ENCODE measurements at regions not wholly inside any gene's neighbourhood (a gene's known extent, or its start where the extent isn't known, plus 50 kb on each side); places are given as distances from the start of the nearest gene placed in this dataset.

DNA sequence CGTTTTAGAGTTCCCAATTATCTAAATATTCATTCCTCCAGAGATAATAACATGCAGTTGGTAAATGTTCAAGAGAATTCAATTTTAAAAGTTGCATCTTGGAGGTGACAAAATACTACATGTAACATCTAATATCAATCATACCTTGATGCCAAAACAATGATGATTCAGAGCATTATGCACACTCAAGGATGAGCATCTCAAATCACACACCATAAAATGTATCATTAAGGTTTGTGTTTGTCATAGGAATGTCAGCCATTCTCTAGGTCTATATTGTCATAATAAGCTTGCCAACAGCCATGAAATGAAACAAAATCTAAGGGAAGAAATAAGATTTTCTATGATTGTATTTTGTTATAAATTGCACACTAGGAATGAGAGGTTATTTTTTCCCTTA, 1667.0 kb downstream of the DPP10 start:
- no peak for DNase-seq (ENCODE audit: low read depth)
- H3K4me3 ChIP-seq (ENCODE audit: low read depth, low read length) = no peak overlapping the region
- TF ChIP-seq, protein P1, sequence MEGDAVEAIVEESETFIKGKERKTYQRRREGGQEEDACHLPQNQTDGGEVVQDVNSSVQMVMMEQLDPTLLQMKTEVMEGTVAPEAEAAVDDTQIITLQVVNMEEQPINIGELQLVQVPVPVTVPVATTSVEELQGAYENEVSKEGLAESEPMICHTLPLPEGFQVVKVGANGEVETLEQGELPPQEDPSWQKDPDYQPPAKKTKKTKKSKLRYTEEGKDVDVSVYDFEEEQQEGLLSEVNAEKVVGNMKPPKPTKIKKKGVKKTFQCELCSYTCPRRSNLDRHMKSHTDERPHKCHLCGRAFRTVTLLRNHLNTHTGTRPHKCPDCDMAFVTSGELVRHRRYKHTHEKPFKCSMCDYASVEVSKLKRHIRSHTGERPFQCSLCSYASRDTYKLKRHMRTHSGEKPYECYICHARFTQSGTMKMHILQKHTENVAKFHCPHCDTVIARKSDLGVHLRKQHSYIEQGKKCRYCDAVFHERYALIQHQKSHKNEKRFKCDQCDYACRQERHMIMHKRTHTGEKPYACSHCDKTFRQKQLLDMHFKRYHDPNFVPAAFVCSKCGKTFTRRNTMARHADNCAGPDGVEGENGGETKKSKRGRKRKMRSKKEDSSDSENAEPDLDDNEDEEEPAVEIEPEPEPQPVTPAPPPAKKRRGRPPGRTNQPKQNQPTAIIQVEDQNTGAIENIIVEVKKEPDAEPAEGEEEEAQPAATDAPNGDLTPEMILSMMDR (conservative IDR thresholded peaks at IDR 0.05; ENCODE audit: low read depth, low read length) = no peak

DNA sequence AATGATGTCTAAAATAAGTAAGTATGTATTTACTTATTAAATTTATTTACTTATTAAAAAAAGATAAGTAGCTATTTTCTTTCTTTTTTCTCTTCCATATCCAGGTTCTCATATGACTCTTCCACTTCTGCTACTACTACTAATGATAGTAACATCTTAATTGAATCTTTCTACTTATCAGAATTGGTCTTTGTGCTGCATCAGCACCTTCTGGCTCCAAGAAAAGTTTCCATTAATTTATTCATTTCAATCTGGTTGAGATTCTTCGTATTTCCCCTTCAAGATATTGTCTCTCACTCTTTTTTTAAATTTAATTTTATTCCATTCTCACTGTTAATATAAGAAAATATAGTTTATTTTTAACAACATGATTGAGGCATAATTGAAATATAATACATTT, 1675.4 kb downstream of the DPP10 start:
- H3K4me3 ChIP-seq (ENCODE audit: low read depth, low read length) = no peak overlapping the region
- TF ChIP-seq, protein P1 (conservative IDR thresholded peaks at IDR 0.05; ENCODE audit: low read depth, low read length) = no peak

DNA sequence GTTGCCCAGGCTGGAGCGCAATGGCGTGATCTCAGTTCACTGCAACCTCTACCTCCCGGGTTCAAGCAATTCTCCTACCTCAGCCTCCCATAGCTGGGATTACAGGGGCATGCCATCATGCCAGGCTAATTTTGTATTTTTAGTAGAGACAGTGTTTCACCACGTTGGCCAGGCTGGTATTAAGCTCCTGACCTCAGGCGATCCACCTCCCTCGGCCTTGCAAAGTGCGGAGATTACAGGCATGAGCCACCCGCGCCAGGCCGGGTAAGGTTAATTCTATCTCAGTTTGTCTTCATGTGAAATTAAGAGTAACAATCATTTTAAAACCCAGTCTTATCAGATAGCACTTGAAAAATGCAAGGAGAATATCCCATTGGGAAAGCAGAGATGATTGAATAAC, 1681.7 kb upstream of the DDX18 start:
- no peak for DNase-seq (ENCODE audit: low read depth)
- TF ChIP-seq, protein P1 (conservative IDR thresholded peaks at IDR 0.05; ENCODE audit: low read depth, low read length) = no peak
- no peak overlapping the region for H3K4me3 ChIP-seq (ENCODE audit: low read depth, low read length)

More for the DNA sequence above, 1675.4 kb downstream of the DPP10 start:
- DNase-seq (ENCODE audit: low read depth) = no peak

DNA sequence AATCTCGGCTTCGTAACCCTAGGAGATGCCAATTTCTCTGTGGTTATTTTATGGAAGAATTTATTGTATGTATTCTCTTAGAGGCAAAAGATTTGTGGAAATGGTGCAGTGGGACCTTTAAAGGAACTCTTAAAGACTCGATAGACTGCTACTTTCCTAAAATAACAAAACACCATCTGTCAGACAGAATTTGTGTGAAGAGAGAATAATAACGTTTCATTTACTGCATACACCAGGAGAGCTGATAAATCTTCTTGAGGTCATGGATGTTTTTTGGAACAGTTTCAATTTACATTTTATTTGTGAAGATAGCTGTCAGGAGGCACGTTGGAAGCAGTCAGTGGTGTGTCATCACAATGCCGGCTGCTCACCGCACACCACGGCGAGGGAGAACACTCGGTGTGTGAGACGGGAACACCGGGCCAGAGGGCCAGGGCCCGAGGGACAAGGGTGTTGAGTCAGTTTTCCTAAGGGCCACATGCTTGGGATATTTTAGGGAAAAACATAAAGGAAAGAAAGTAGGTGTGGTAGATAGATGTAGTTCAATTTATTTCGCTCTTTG, 1681.0 kb upstream of the DDX18 start:
- TF ChIP-seq, protein P1 (conservative IDR thresholded peaks at IDR 0.05; ENCODE audit: low read depth, low read length) = no peak
- no peak overlapping the region for H3K4me3 ChIP-seq (ENCODE audit: low read depth, low read length)
- no peak for DNase-seq (ENCODE audit: low read depth)

DNA sequence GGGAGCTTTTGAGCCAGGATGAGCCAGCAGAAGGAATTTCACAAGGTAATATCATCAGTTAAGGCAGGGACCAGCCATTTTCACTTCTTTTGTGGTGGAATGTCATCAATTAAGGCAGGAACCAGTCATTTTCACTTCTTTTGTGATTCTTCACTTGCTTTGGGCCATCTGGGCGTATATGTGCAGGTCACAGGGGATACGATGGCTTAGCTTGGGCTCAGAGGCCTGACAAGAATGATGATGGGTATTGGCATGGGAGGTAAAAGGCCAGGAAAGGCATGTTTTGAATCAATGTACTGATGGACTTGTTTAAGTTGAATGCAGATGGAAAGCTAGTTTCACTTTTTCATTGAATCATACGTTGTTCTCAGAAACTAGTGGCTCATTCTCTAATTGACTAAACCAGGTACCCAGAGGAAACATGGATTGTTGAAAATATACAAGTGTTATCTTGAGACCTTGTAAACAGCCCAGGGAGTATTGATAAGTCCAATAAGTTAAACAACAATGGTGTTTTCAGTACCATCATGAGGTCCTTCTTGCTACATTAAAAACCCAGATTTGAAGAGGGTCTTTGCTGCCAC, 1672.5 kb upstream of the DDX18 start:
- TF ChIP-seq, protein P1 (conservative IDR thresholded peaks at IDR 0.05; ENCODE audit: low read depth, low read length) = no peak
- no peak overlapping the region for H3K4me3 ChIP-seq (ENCODE audit: low read depth, low read length)
- no peak for DNase-seq (ENCODE audit: low read depth)

DNA sequence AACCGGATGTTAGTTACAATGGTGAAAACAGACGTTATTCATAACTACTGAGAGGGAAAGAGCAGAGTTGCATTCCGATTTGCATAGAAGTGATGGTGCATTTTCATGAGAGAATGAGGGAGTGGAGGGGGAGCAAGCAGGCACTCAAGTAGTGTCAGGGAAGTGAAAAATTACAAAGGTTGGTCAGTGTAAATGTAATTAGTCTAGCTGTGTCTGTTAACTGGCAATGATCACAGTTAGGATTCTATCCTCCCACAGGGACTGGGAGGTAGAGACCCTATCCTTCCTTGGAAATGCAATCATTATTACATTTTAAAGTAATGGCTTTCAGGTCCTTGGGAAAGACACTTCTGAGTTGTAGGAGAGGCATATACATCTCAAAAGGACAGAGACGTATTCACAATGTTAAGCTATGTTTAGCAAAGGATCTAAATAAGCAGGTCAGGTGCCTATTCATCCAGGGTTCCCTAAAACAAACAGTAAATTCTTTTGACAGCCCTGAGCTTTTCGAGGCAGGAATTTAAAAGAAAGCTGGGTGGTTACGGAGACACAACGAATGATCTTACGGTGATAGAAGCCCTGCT, 1671.8 kb upstream of the DDX18 start:
- no peak for DNase-seq (ENCODE audit: low read depth)
- TF ChIP-seq, protein P1 (conservative IDR thresholded peaks at IDR 0.05; ENCODE audit: low read depth, low read length) = no peak
- no peak overlapping the region for H3K4me3 ChIP-seq (ENCODE audit: low read depth, low read length)

DNA sequence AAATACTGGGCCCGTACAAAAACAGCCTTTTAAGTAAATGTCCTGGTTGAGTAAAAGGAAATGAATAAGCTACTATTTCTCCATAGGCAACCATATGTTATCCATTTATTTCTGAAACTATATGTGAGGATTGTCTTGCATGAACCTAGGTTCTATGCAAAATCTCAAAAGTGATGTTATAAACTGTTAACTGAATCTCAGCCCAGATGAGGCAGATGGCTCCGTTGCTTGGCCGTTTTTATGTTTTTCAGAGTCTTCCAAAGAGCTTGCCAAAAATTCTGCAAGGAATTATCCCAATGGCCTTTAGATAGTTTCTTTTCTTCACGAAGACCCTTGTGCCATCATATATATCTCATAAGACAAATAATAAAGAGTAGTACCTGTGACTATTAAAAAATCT, 1669.5 kb upstream of the DDX18 start:
- TF ChIP-seq, protein P1 (conservative IDR thresholded peaks at IDR 0.05; ENCODE audit: low read depth, low read length) = no peak
- no peak overlapping the region for H3K4me3 ChIP-seq (ENCODE audit: low read depth, low read length)
- no peak for DNase-seq (ENCODE audit: low read depth)

Measured in epithelial cell of proximal tubule (primary cell).